Peyer's patch (tissue), 4 donors: ENCODE measurements at regions not wholly inside any gene's neighbourhood (a gene's known extent, or its start where the extent isn't known, plus 50 kb on each side); places are given as distances from the start of the nearest gene placed in this dataset.

Source experiments
- POLR2A ChIP-seq, 2 donors: fragments of 450-650 bp; IDR thresholded peaks; one replicate each; pipeline ENCODE4 v1.5.1; 2017; ENCODE audit warnings: antibody characterized with exemption in 2 of 2, mild to moderate bottlenecking in 2 of 2, moderate library complexity in 2 of 2
- TF ChIP-seq, protein P1 (sequence below), 6 experiments: fragments of 450-650 bp in 4 of 6; fragments of 200-600 bp in 2 of 6; sonication (generic) in 1 of 6; IDR thresholded peaks; one replicate each; pipeline ENCODE4 v1.5.1; 2017 to 2019; ENCODE audit warnings: antibody characterized with exemption in 6 of 6, mild to moderate bottlenecking in 3 of 6, moderate library complexity in 1 of 6

GRCh38 chr5:163731256-163731655 lies 225.8 kb downstream of the MAT2B start:
- no peak for TF ChIP-seq POLR2A (IDR thresholded peaks at IDR 0.05)
- TF ChIP-seq, protein P1, sequence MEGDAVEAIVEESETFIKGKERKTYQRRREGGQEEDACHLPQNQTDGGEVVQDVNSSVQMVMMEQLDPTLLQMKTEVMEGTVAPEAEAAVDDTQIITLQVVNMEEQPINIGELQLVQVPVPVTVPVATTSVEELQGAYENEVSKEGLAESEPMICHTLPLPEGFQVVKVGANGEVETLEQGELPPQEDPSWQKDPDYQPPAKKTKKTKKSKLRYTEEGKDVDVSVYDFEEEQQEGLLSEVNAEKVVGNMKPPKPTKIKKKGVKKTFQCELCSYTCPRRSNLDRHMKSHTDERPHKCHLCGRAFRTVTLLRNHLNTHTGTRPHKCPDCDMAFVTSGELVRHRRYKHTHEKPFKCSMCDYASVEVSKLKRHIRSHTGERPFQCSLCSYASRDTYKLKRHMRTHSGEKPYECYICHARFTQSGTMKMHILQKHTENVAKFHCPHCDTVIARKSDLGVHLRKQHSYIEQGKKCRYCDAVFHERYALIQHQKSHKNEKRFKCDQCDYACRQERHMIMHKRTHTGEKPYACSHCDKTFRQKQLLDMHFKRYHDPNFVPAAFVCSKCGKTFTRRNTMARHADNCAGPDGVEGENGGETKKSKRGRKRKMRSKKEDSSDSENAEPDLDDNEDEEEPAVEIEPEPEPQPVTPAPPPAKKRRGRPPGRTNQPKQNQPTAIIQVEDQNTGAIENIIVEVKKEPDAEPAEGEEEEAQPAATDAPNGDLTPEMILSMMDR (IDR thresholded peaks at IDR 0.05) = no peak
